ENCODE measurements at regions not wholly inside any gene's neighbourhood (a gene's known extent, or its start where the extent isn't known, plus 50 kb on each side); places are given as distances from the start of the nearest gene placed in this dataset.

- no peak for TF ChIP-seq ETS1 (IDR thresholded peaks at IDR 0.05)
- TF ChIP-seq STAT1 (IDR thresholded peaks at IDR 0.05; ENCODE audit: unreplicated experiment), result no peak
- no peak for TF ChIP-seq CTCF (conservative IDR thresholded peaks at IDR 0.05; ENCODE audit: low read depth in 2 of 2)
- no peak for TF ChIP-seq ZNF114 (CRISPR knock-in tag; IDR thresholded peaks at IDR 0.05)
- no peak for TF ChIP-seq REST (IDR thresholded peaks at IDR 0.05; ENCODE audit: unreplicated experiment)
Measured at GRCh38 chr20:11378252-11378651, 539.4 kb upstream of the BTBD3 start (continued).

GRCh38 chr20:11379257-11380011, 538.3 kb upstream of the BTBD3 start:
- peak; percentile 95 for ATAC-seq
- Histone ChIP-seq H3K9me2 (ENCODE audit: insufficient read depth) (peaks cover 17% of the 10 kb centered on the region), H3K79me2 (replicated peaks; ENCODE audit: insufficient read depth) (no peaks in the 10 kb centered on the region), H3K4me2 (peak overlapping the region; percentile 36), H3F3A (replicated peaks; ENCODE audit: low read depth) (no peaks in the 10 kb centered on the region), H3K27me3 (ENCODE audit: insufficient read depth) (no peaks in the 10 kb centered on the region), H3K4me3 (peak overlapping the region; percentile 8; the same call in 1 of the 2 replicates), H4K20me1 (replicated peaks; ENCODE audit: insufficient read depth) (no peaks in the 10 kb centered on the region), H3K27ac (ENCODE audit: low read depth) (0 out of 2 replicates have a peak overlapping the region, but pooled peaks have one; percentile 57), H3K36me3 (ENCODE audit: insufficient read depth) (no peaks in the 10 kb centered on the region), H3K4me1 (ENCODE audit: insufficient read depth) (peaks cover 22% of the 10 kb centered on the region), H2AFZ (peak overlapping the region; percentile 78)
- Mint-ChIP-seq H3K9me3 (peaks cover 20% of the 10 kb centered on the region; the same call in 2 of the 3 replicates), H3K27ac (peak overlapping the region; percentile 60; the same call in 1 of the 2 replicates), H3K36me3 (ENCODE audit: low read depth) (peaks cover 18% of the 10 kb centered on the region; the same call in 2 of the 3 replicates), H3K27me3 (ENCODE audit: insufficient read depth, low read depth, poor library complexity) (peaks cover 10% of the 10 kb centered on the region), H3K4me3 (peak overlapping the region; percentile 9; the same call in 1 of the 3 replicates), H3K4me1 (peaks cover 24% of the 10 kb centered on the region)
- peak; percentile 88 for DNase-seq (ENCODE audit: low spot score)
- TF ChIP-seq REST (IDR thresholded peaks at IDR 0.05; ENCODE audit: unreplicated experiment), result no peak
- 0 out of 2 replicates have a peak, but pooled peaks have one; percentile 88 for TF ChIP-seq ZNF114 (CRISPR knock-in tag; IDR thresholded peaks at IDR 0.05)
- peak; percentile 47; the same call in 1 of the 2 replicates for TF ChIP-seq NANOG (IDR thresholded peaks at IDR 0.05; ENCODE audit: borderline replicate concordance)
- TF ChIP-seq EZH2 (IDR thresholded peaks at IDR 0.05; ENCODE audit: low read depth, unreplicated experiment), result no peak
- peak; percentile 51; the same call in 1 of the 2 replicates for TF ChIP-seq CREB1 (CRISPR knock-in tag; IDR thresholded peaks at IDR 0.05; ENCODE audit: low read depth)

Measured in GM23338 (cell line).